Glomerular visceral epithelial cell (primary cell): ENCODE measurements at regions not wholly inside any gene's neighbourhood (a gene's known extent, or its start where the extent isn't known, plus 50 kb on each side); places are given as distances from the start of the nearest gene placed in this dataset.

Experiments used
- DNase-seq: peaks from one replicate; pipeline ENCODE4 v3.0.0-alpha.2; 2016; ENCODE audit errors: extremely low spot score

DNA sequence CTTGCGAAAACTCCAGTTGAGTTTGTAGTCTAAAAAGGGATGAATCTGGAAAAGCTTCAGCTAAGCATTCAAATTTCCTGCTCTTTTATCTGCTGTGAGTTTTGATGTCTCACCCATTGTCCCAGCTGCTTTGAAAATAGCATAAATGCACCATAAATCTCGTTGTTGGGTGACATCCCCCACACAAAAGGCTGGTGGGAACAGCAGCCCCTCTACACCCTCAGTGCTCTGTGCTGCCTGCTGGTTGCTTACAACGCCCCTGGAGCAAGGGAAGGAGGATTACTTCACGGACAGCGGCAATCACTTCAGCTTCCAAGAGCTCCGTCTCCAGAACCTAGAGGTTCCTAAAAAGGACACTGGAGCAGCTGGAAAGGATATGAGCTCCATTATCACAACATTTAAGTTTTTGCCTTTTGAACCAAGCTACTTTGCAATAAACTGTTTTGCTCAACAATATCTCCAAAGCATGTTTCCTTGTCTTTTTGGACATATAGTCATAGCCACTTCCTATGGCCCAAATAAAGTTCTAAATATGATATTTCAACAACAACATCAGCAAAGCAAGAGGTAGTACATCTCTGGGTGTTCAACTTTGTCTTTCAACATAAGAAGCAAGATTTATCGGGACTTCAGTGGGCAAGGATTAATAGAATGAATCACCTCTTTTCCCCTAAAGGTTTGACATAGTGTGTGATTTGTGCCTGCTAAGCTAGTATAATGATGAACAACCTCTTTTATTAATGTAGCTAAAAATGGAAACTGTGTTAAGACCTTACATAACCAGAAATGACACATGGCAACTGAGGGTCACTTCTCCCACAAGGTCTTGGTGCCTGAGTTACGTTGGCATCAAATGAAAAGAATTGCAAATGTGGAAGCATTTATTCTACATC lies 413.5 kb downstream of the TXNL1 start:
- DNase-seq, result no peak

DNA sequence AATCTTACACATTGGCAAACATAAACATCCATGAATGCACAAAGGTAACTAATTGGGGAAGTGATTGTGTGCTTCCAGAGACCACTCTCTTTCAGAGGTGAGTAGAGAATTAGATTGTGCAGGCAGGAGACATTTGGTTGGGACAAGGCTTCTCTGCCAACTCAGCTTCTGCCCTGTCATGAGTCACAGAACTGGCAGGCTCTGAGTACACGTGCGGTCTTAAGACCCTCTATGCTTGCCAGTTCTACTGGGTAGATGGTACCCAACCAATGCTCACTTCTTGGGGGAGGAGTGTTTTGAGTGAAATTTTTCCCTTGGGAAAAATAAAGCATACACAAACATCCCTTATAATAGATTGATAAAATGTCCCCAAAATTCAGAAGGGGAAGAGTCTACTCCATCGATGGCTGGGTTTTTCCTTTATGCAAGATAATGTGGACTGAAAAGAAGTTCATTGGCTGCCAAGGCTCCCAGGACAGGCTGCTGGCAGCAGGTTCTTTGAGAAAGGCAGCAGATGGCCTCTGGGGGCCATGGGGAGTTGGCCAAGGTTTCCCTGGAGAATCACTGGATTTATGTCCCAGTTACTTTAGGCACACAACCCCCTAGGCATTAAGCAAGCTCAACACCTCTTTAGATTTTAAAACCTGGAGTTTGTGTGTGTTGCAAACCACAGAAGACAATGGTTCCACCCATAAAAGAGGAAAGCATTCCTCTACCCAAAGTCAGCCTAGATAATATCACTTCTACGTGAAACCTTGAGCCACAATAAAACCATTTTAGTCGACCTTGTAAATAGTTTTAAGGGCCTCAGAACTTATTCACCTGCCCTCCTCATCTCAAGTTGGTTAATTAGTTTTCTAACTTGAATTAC lies 417.0 kb downstream of the TXNL1 start:
- DNase-seq, result no peak

DNA sequence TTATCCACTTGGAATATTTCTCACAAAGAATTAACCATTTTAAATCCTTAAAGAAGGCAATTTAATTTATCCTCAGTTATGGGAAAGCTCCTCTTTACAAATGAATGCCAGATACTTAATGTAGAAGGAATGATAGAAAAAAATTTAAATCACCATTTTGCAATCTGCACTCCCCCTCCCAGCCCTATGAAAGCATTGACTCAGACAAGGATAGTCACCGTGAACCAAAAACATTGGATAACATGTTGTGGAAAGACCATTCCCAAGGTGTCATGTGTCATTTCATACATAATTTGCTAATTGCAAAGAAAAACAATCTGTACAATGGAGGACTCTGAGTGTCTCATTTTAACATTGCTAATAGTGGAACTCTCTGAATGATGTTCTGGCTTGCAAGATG lies 421.0 kb downstream of the TXNL1 start:
- no peak for DNase-seq

DNA sequence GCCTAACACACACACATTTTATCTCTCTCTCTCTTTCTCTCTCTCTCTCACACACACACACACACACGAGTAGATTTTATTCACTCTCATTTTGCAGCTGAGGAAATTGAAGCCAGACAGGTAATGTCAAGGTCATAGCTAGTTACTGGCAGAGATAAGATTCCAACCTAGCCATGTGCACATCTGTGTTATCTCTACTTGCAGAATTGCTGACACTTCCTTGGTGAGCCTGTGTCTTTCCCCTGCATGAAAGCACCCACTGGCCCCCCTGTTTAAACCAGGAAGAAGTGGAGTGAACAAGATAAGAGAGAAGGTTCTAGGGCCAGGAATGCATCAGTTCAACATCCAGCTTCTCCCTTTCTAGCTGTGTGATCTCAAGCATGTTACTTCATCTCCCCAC lies 423.7 kb downstream of the TXNL1 start:
- no peak for DNase-seq

DNA sequence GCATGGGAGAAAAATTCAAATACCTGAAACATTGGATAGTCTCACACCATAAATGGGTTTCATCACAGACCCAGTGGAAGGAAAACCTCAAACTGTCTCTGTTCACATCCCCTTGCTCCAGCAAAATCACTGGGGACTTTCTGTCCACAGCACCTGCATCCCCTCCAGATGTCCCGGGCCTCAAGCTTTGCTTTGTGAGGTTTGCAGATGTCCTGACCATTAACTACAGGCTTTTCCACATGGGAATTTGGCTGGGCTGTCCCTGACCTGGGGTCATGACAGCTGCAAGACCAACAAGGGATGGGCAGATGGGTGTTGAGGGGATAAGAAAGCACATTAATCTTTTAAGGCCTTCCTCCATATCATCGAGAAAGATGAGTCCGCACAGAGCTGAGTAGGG lies 427.9 kb downstream of the TXNL1 start:
- no peak for DNase-seq

GRCh38 chr18:56207989-56208388 lies 430.4 kb downstream of the TXNL1 start:
- DNase-seq, result no peak

DNA sequence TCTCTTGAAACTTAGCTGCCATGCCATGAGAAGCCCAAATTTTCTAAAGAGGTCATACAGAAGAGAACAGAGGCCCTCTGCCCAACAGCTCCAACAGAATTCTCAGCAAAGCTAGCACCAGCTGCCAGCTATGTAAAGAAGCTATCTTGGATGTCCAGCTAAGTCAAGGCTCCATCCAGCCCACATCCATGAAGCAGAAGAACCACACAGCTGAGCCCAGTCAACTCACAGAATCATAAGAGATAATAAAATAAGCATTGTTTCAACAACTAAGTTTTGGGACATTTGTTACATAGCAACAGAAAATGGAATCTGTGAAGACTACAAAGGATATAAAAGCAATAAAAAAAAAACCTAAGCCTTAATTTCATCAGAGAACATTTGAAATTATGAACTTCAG lies 434.3 kb downstream of the TXNL1 start:
- no peak for DNase-seq

DNA sequence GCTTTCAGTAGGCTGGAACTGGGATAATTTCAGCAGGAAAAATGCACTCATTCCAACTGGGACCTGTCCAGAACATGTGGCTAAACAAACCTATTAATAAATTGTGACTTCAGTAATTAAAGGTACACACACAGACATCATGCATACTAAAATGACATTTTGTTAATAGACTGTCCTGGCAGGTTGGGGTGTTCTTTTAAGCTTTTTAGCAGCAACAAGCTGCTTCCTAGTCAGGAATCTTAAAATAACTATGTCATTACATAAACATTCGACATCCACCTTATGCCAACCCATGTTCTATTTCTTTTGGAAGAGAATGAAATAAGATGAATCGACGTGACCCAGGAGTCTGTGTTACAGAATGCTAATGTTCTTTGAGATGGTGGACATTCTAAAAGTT lies 435.7 kb downstream of the TXNL1 start:
- DNase-seq, result no peak

DNA sequence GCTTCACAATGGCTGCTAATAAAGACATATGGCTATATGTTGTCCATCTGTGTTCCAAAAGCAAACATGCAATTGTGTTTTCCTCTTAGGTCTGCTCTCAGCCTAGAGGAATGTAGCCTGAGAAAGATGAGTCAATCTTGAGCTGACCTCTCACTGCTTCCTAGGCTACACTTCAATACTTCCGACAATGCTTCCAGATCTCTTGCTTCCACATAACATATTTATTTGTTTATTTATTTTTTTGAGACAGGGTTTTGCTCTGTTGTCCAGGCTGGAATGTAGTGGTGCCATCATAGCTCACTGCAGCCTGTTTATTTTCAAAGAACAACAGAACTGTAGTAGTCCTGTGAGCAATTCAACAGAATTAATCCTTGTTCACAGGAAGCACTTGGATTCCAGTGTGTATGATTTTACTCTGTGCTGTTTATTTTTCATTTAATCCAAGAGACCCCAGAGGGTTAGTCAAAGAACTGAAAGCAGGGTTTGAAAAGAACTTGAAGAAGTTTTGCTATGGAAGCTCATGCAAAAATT lies 437.9 kb downstream of the TXNL1 start:
- DNase-seq, result peak; percentile 41

- DNase-seq, result no peak
Observed at GRCh38 chr18:56199580-56200330, 438.6 kb downstream of the TXNL1 start.

DNA sequence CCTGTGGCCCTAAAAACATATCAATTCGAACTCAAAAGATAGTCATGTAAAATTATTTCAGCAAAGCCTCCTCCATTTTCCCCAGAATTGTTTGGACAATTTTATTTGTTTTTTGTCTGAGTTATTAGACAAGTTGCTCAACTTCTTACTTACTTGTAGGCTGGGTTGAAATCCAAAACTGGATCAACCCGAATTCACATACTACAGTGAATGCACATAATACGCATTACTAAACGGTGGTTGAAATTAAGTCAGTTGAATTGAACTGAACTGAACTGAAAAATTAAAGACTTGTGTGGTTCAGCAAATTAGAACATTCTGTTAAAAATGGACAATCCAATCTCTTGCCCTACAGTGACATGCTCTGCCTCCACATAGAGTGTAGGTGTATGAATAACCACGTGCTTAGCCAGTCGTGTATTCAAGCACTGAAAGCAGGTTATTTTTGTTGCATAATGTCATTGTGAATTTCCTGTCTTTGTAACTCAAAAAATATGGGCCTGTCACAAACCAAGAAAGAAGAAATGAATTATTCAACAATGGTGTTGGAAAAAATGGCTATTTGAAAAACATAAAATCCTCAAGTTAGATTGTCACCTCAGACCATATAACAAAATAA lies 441.0 kb downstream of the TXNL1 start:
- DNase-seq, result no peak

- DNase-seq, result no peak
Observed at GRCh38 chr18:56196495-56197225, 441.7 kb downstream of the TXNL1 start.

DNA sequence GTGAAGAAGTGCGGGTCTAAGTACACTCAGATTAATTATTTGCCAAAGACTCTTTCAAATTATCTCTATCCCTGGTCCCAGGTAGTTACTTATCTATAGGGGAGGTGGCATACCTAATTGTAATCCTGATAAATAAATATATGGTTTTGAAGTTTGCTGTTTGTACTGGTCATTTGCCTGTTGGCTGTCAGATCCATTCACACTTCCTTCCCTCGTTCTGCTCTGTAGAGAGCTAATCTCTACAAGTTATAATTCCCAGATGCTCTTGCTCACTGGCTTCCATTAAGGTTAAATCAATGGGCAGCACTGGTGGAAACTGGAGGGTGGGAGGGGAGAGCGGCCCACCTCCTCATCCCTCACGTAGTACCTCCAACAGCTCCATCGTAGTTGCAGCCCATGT lies 447.1 kb downstream of the TXNL1 start:
- DNase-seq, result no peak

- no peak for DNase-seq
Observed at GRCh38 chr18:56189615-56190014, 448.8 kb downstream of the TXNL1 start.

GRCh38 chr18:56188529-56189275 lies 449.7 kb downstream of the TXNL1 start:
- no peak for DNase-seq

GRCh38 chr18:56186319-56186718 lies 452.1 kb downstream of the TXNL1 start:
- no peak for DNase-seq

GRCh38 chr18:56185126-56185525 lies 453.3 kb downstream of the TXNL1 start:
- DNase-seq, result no peak

- DNase-seq, result no peak
Observed at GRCh38 chr18:56176751-56177150, 461.6 kb downstream of the TXNL1 start.

DNA sequence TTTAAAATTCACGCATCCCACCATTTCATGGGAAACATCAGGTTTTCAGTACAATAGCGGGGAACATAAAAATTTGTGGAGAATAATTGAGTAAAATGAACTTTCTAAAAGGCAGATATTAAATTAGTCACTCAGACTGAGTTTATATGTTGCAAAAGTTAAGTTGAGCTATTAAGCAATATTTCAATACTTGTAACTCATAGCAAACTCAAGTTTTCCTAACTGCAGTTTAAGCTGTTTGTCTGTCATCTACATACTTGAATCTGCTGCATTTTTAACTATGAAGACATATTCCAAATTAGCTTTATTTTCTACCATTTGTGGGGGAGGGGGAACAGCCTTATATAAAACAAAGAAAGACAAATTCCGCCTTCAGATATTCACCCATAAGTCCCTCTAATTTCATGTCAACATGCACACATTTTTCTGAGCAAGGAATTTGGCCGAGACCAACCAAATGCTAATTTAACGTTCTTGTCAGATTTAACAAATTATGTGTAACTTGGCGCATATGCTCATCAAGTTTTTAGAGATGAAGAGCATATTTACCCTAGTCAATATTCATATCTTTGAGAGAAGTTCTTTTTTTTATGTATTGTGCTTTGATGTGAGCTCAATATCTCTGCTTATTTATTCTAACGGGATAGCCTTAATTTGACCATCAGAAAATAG lies 462.9 kb downstream of the TXNL1 start:
- DNase-seq, result no peak
